Gastroesophageal sphincter (tissue), 4 donors: ENCODE measurements at regions not wholly inside any gene's neighbourhood (a gene's known extent, or its start where the extent isn't known, plus 50 kb on each side); places are given as distances from the start of the nearest gene placed in this dataset.

ENCODE experiments used
- ATAC-seq: fragments of 150-250 bp; one replicate; pipeline ENCODE4 v1.9.1; 2016; ENCODE audit warnings: mild to moderate bottlenecking, moderate library complexity
- H3K27ac ChIP-seq, 4 donors: fragments of 200-600 bp; sonication (generic) in 3 of 4; 1 replicate in 3 of 4; 2 replicates in 1 of 4; pipeline ENCODE4 v1.5.1; 2016 to 2019
- H3K27me3 ChIP-seq: fragments of 200-600 bp; sonication (generic); one replicate; pipeline ENCODE4 v1.5.1; 2019
- H3K36me3 ChIP-seq, 2 donors: fragments of 200-600 bp; sonication (generic); one replicate each; pipeline ENCODE4 v1.5.1; 2019; ENCODE audit warnings: control low read depth in 1 of 2
- H3K4me1 ChIP-seq, 3 donors: fragments of 200-600 bp; sonication (generic); 1 replicate in 2 of 3; 2 replicates in 1 of 3; pipeline ENCODE4 v1.5.1; 2016 to 2019; ENCODE audit warnings: control low read depth in 2 of 3
- H3K4me3 ChIP-seq, 2 donors: fragments of 200-600 bp; sonication (generic); one replicate each; pipeline ENCODE4 v1.5.1; 2019; ENCODE audit warnings: mild to moderate bottlenecking in 1 of 2, moderate library complexity in 1 of 2
- H3K9me3 ChIP-seq, 3 donors: fragments of 200-600 bp; sonication (generic); one replicate each; pipeline ENCODE4 v1.5.1; 2017 to 2019; ENCODE audit warnings: control low read depth in 2 of 3
- CTCF ChIP-seq, 4 experiments: fragments of 200-600 bp in 2 of 4; fragments of 450-650 bp in 2 of 4; sonication (generic) in 1 of 4; IDR thresholded peaks; one replicate each; pipeline ENCODE4 v1.5.1; 2017 to 2019; ENCODE audit warnings: antibody characterized with exemption in 4 of 4, mild to moderate bottlenecking in 2 of 4, moderate library complexity in 2 of 4
- EP300 ChIP-seq: sonication (generic); formaldehyde crosslinking; IDR thresholded peaks from one replicate; pipeline ENCODE4 v1.6.1; 2017; ENCODE audit warnings: antibody characterized with exemption, mild to moderate bottlenecking
- POLR2A ChIP-seq, 2 donors: fragments of 450-650 bp; IDR thresholded peaks; one replicate each; pipeline ENCODE4 v1.6.1; 2017; ENCODE audit warnings: antibody characterized with exemption in 2 of 2, mild to moderate bottlenecking in 2 of 2, moderate library complexity in 1 of 2
- POLR2AphosphoS5 ChIP-seq: sonication (generic); formaldehyde crosslinking; IDR thresholded peaks from one replicate; pipeline ENCODE4 v1.6.1; 2017; ENCODE audit warnings: antibody characterized with exemption
- WGBS, 2 donors: methylation state at CpG; one replicate each; pipeline ENCODE4 v1.1.5; 2018; ENCODE audit warnings: low coverage in 1 of 2; 5-methylcytosine and 5-hydroxymethylcytosine counted together

GRCh38 chr4:124389591-124389990, 322.9 kb downstream of the ANKRD50 start:
- no peaks in the 10 kb centered on the region for H3K9me3 ChIP-seq

GRCh38 chr4:124390861-124391260, 321.7 kb downstream of the ANKRD50 start:
- ATAC-seq = no peak
- WGBS, 2 donors = 82 to 84% methylated on average over 4 of the region's 4 CpGs
- H3K27me3 ChIP-seq = no peaks in the 10 kb centered on the region
- no peak overlapping the region for H3K4me3 ChIP-seq
- H3K4me1 ChIP-seq = peaks cover 0 to 7% (median 0%) of the 10 kb centered on the region in 3 donors
- TF ChIP-seq CTCF (IDR thresholded peaks at IDR 0.05) = no peak
- TF ChIP-seq POLR2A (IDR thresholded peaks at IDR 0.05) = no peak
- TF ChIP-seq POLR2AphosphoS5 = no peak
- TF ChIP-seq EP300 = no peak
- H3K9me3 ChIP-seq = no peaks in the 10 kb centered on the region
- no peak overlapping the region for H3K27ac ChIP-seq
- H3K36me3 ChIP-seq = no peaks in the 10 kb centered on the region

More at GRCh38 chr4:124389591-124389990, 322.9 kb downstream of the ANKRD50 start:
- H3K4me3 ChIP-seq = no peak overlapping the region
- H3K27ac ChIP-seq = no peak overlapping the region
- no peaks in the 10 kb centered on the region for H3K27me3 ChIP-seq
- ATAC-seq = no peak
- no peaks in the 10 kb centered on the region for H3K36me3 ChIP-seq
- TF ChIP-seq CTCF (IDR thresholded peaks at IDR 0.05) = no peak
- TF ChIP-seq EP300 = no peak
- TF ChIP-seq POLR2AphosphoS5 = no peak
- no peak for TF ChIP-seq POLR2A (IDR thresholded peaks at IDR 0.05)
- 80 to 85% methylated on average over 1 of the region's 1 CpG for WGBS, 2 donors
- H3K4me1 ChIP-seq = peaks cover 0 to 7% (median 0%) of the 10 kb centered on the region in 3 donors

- Histone ChIP-seq H3K36me3 (no peaks in the 10 kb centered on the region), H3K4me3 (no peak overlapping the region), H3K4me1 (no peaks in the 10 kb centered on the region), H3K9me3 (no peaks in the 10 kb centered on the region), H3K27me3 (no peaks in the 10 kb centered on the region), H3K27ac (no peak overlapping the region)
- TF ChIP-seq POLR2AphosphoS5 = no peak
- 88 to 91% methylated on average over 3 of the region's 3 CpGs for WGBS, 2 donors
- no peak for ATAC-seq
Measured at GRCh38 chr4:124396333-124396732, 316.2 kb downstream of the ANKRD50 start.

- H3K4me3 ChIP-seq = no peak overlapping the region
- H3K9me3 ChIP-seq = no peaks in the 10 kb centered on the region
- no peaks in the 10 kb centered on the region for H3K27me3 ChIP-seq
- no peaks in the 10 kb centered on the region for H3K4me1 ChIP-seq
- ATAC-seq = no peak
- H3K27ac ChIP-seq = no peak overlapping the region
- no peaks in the 10 kb centered on the region for H3K36me3 ChIP-seq
- 68 to 72% methylated on average over 3 of the region's 3 CpGs for WGBS, 2 donors
- no peak for TF ChIP-seq EP300
- TF ChIP-seq POLR2A (IDR thresholded peaks at IDR 0.05) = no peak
- TF ChIP-seq POLR2AphosphoS5 = no peak
- no peak for TF ChIP-seq CTCF (IDR thresholded peaks at IDR 0.05)
Measured at GRCh38 chr4:124401606-124402005, 310.9 kb downstream of the ANKRD50 start.

GRCh38 chr4:124409044-124409443, 303.5 kb downstream of the ANKRD50 start:
- no peak for TF ChIP-seq POLR2A (IDR thresholded peaks at IDR 0.05)
- TF ChIP-seq CTCF (IDR thresholded peaks at IDR 0.05) = no peak
- no peak for TF ChIP-seq POLR2AphosphoS5
- TF ChIP-seq EP300 = no peak
- ATAC-seq = no peak
- H3K27me3 ChIP-seq = no peaks in the 10 kb centered on the region

More at GRCh38 chr4:124409044-124409443, 303.5 kb downstream of the ANKRD50 start:
- H3K4me3 ChIP-seq = no peak overlapping the region
- no peaks in the 10 kb centered on the region for H3K9me3 ChIP-seq
- H3K27ac ChIP-seq = no peak overlapping the region
- WGBS, 2 donors = 37 to 38% methylated on average over 4 of the region's 4 CpGs
- no peaks in the 10 kb centered on the region for H3K4me1 ChIP-seq
- H3K36me3 ChIP-seq = no peaks in the 10 kb centered on the region
